HepG2 (cell line): ENCODE measurements at regions not wholly inside any gene's neighbourhood (a gene's known extent, or its start where the extent isn't known, plus 50 kb on each side); places are given as distances from the start of the nearest gene placed in this dataset.

ENCODE experiments used
- ATAC-seq: fragments of 200-7000 bp; cut with Tn5 transposase; 3 replicates; pipeline ENCODE4 v1.9.1; 2020; ENCODE audit warnings: mild to moderate bottlenecking, moderate library complexity
- BruUV-seq: library from RNA; stranded (reverse); fragments of 400-500 nt; replicated peaks from 2 replicates; lab custom pipeline; 2021; lab: Mats Ljungman, UMichigan
- CTCF ChIA-PET: fragments of 300-600 bp; formaldehyde crosslinking; extraction: SDS; loops from one replicate; lab custom pipeline; 2021; ENCODE audit warnings: low total read pairs, inconsistent platforms, low intra/inter-chr PET ratio; lab: Yijun Ruan, JAX
- POLR2A ChIA-PET: fragments of 350-600 bp; sonication (Branson Sonifier 250); formaldehyde crosslinking; loops from one replicate; lab custom pipeline; 2020; ENCODE audit warnings: antibody characterized with exemption, inconsistent platforms; lab: Yijun Ruan, JAX
- DNase-seq: peaks from one replicate; pipeline ENCODE4 v3.0.0-alpha.2; 2015; ENCODE audit warnings: low spot score
- FAIRE-seq: peaks from 3 replicates; lab custom pipeline; 2011; peaks lifted over from hg19 to GRCh38; lab: Jason Lieb, UNC
- H2AFZ ChIP-seq: one replicate; pipeline ENCODE4 v1.6.1; 2011; ENCODE audit warnings: low read length, inconsistent platforms
- H3K27ac ChIP-seq: fragments of 300-600 bp; 3 replicates; pipeline ENCODE4 v1.8.0; 2011; ENCODE audit warnings: mixed run types, mild to moderate bottlenecking, mixed read lengths, low read length, inconsistent platforms; ENCODE audit not compliant: insufficient read depth; ENCODE audit errors: extremely low read length
- H3K27me3 ChIP-seq, 2 experiments: fragments of 200-600 bp in 1 of 2; 2 replicates in 1 of 2; 3 replicates in 1 of 2; pipeline versions ENCODE4 v1.6.0 to v1.8.0; 2011; ENCODE audit warnings: low read length in 2 of 2, mild to moderate bottlenecking in 2 of 2, moderate library complexity in 2 of 2, inconsistent platforms in 1 of 2; ENCODE audit not compliant: insufficient read depth in 2 of 2, control insufficient read depth in 1 of 2
- H3K36me3 ChIP-seq, 2 experiments: fragments of 200-600 bp in 1 of 2; replicated peaks in 1 of 2; 2 replicates in 1 of 2; 3 replicates in 1 of 2; pipeline versions ENCODE4 v1.5.1 to v1.8.0; 2011; ENCODE audit warnings: low read length in 2 of 2, inconsistent platforms in 1 of 2; ENCODE audit not compliant: insufficient read depth in 2 of 2, control insufficient read depth in 1 of 2
- H3K4me1 ChIP-seq: 2 replicates; pipeline ENCODE4 v1.5.1; 2012; ENCODE audit warnings: low read length, inconsistent platforms; ENCODE audit not compliant: insufficient read depth
- H3K4me2 ChIP-seq: 2 replicates; pipeline ENCODE4 v1.6.0; 2011; ENCODE audit warnings: low read depth, low read length, inconsistent platforms
- H3K4me3 ChIP-seq, 3 experiments: fragments of 200-600 bp in 1 of 3; sonication (generic), shearing (Covaris generic) in 1 of 3; replicated peaks in 1 of 3; 2 replicates each; pipeline ENCODE4 v1.5.1; 2011 to 2016; ENCODE audit warnings: low read length in 3 of 3, inconsistent platforms in 2 of 3, low read depth in 2 of 3, mild to moderate bottlenecking in 2 of 3, control low read depth in 1 of 3, mixed read lengths in 1 of 3; ENCODE audit not compliant: insufficient read depth in 1 of 3
- H3K79me2 ChIP-seq: one replicate; pipeline ENCODE4 v1.6.1; 2011; ENCODE audit warnings: low read length, inconsistent platforms; ENCODE audit not compliant: insufficient read depth
- H3K9ac ChIP-seq: 2 replicates; pipeline ENCODE4 v1.6.0; 2011; ENCODE audit warnings: mild to moderate bottlenecking, low read depth, low read length, inconsistent platforms; ENCODE audit not compliant: insufficient read depth
- H3K9me3 ChIP-seq: 2 replicates; pipeline ENCODE4 v1.5.1; 2012; ENCODE audit warnings: mild to moderate bottlenecking, low read length
- H4K20me1 ChIP-seq: 2 replicates; pipeline ENCODE4 v1.6.0; 2011; ENCODE audit warnings: inconsistent platforms, mild to moderate bottlenecking, low read length, moderate library complexity; ENCODE audit not compliant: insufficient read depth
- DNMT1 ChIP-seq: sonication (generic); formaldehyde crosslinking; IDR thresholded peaks from 2 replicates; pipeline ENCODE4 v1.5.1; 2020; ENCODE audit warnings: mild to moderate bottlenecking, missing genetic modification reagents
- FOXP1 ChIP-seq, 2 experiments: fragments of 450-650 bp in 1 of 2; IDR thresholded peaks; 2 replicates each; pipeline ENCODE4 v1.6.1; 2017 to 2018; ENCODE audit warnings: antibody characterized with exemption in 1 of 2
- PHF21A ChIP-seq: sonication (generic); formaldehyde crosslinking; IDR thresholded peaks from 2 replicates; pipeline ENCODE4 v1.5.0; 2020; ENCODE audit warnings: mild to moderate bottlenecking, missing genetic modification reagents
- SIN3A ChIP-seq: IDR thresholded peaks from 2 replicates; pipeline ENCODE4 v1.6.1; 2011; ENCODE audit warnings: low read depth, mild to moderate bottlenecking, control low read depth, low read length, borderline replicate concordance
- TBL1XR1 ChIP-seq: fragments of 150-350 bp; IDR thresholded peaks from 2 replicates; pipeline ENCODE4 v1.6.1; 2014; ENCODE audit warnings: borderline replicate concordance, low read length; ENCODE audit not compliant: partially characterized antibody
- ZNF275 ChIP-seq: sonication (generic); formaldehyde crosslinking; IDR thresholded peaks from 2 replicates; pipeline ENCODE4 v1.8.0; 2022; ENCODE audit warnings: missing genetic modification reagents, mild to moderate bottlenecking, inconsistent platforms, borderline replicate concordance
- WGBS: methylation state at CpG from one replicate; pipeline ENCODE4 v1.1.6; 2017; ENCODE audit warnings: low lambda C conversion rate; 5-methylcytosine and 5-hydroxymethylcytosine counted together
- in situ Hi-C: cut with HindIII; loops from 2 replicates; pipeline ENCODE4 v1.10.0; 2017; ENCODE audit warnings: low pct_unique_long_range_greater_than_20kb; ENCODE audit not compliant: extremely low pct_ligation_motif_present
- intact Hi-C: fragments of 100-400 bp; cut with micrococcal nuclease; formaldehyde crosslinking; loops from one replicate; pipeline ENCODE4 v1.10.0; 2022; ENCODE audit not compliant: unreplicated experiment
- TF ChIP-seq, protein P1 (sequence below): sonication (generic); formaldehyde crosslinking; IDR thresholded peaks from 2 replicates; pipeline ENCODE4 v1.9.0; 2021; ENCODE audit warnings: missing genetic modification reagents, borderline replicate concordance
- TF ChIP-seq, protein P2 (sequence below): IDR thresholded peaks from 2 replicates; pipeline ENCODE4 v1.6.1; 2016; ENCODE audit warnings: missing genetic modification reagents, missing compliant biosample characterization
- TF ChIP-seq, protein P3 (sequence below): sonication (generic); formaldehyde crosslinking; IDR thresholded peaks from 2 replicates; pipeline ENCODE4 v1.5.0; 2020; ENCODE audit warnings: missing genetic modification reagents, mild to moderate bottlenecking, borderline replicate concordance

DNA sequence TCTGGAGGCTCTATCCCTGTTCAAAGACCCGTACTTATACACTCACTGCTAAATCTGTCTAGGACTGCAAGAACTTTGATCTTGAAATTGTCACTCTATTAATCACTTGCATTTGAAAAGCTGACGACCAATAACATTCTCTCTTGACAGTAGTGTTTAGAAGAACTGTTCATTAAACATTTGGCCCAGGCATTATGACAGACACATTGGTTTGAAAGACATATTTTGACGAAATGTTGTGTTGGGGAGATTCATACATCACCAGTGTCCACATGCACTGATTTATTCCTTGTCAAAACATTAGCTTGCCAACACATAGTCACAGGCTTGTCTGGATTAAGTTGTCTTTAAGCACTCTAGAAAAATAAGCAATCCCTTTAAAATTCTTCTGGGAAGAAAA lies 951.3 kb downstream of the ADGRL2 start (continued):
- TF ChIP-seq, protein P1, sequence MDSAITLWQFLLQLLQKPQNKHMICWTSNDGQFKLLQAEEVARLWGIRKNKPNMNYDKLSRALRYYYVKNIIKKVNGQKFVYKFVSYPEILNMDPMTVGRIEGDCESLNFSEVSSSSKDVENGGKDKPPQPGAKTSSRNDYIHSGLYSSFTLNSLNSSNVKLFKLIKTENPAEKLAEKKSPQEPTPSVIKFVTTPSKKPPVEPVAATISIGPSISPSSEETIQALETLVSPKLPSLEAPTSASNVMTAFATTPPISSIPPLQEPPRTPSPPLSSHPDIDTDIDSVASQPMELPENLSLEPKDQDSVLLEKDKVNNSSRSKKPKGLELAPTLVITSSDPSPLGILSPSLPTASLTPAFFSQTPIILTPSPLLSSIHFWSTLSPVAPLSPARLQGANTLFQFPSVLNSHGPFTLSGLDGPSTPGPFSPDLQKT = no peak
- TF ChIP-seq FOXP1 (IDR thresholded peaks at IDR 0.05) (no peak), FOXP1 (CRISPR knock-in tag; IDR thresholded peaks at IDR 0.05) (no peak), DNMT1 (CRISPR knock-in tag) (no peak), PHF21A (CRISPR knock-in tag) (no peak)
- TF ChIP-seq, protein P2, sequence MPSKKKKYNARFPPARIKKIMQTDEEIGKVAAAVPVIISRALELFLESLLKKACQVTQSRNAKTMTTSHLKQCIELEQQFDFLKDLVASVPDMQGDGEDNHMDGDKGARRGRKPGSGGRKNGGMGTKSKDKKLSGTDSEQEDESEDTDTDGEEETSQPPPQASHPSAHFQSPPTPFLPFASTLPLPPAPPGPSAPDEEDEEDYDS = no peak

- H2AFZ ChIP-seq = no peak overlapping the region
- DNase-seq = no peak
- FAIRE-seq = no peak
- peaks cover 73% of the 10 kb centered on the region for H3K9me3 ChIP-seq
- H3K4me1 ChIP-seq = no peaks in the 10 kb centered on the region
- TF ChIP-seq SIN3A (no peak), ZNF275 (no peak), TBL1XR1 (no peak)
- TF ChIP-seq, protein P3, sequence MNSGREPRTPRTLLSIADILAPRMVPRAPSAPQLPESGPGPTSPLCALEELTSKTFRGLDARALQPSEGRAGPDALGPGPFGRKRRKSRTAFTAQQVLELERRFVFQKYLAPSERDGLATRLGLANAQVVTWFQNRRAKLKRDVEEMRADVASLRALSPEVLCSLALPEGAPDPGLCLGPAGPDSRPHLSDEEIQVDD (CRISPR knock-in tag) = no peak
- no peaks in the 10 kb centered on the region; a peak in 1 of 5 replicates for H3K27me3 ChIP-seq
- BruUV-seq = no TSS peak
- WGBS = 8% methylated on average over 4 of the region's 4 CpGs
- ATAC-seq = no peak
- ChIA-PET CTCF (no interaction called here), POLR2A (no interaction called here)
- H4K20me1 ChIP-seq = no peaks in the 10 kb centered on the region
- H3K9ac ChIP-seq = no peak overlapping the region
- in situ Hi-C loops (no loop called here), intact Hi-C loops (no loop called here)
- H3K79me2 ChIP-seq = no peaks in the 10 kb centered on the region
- no peak overlapping the region for H3K27ac ChIP-seq
- no peaks in the 10 kb centered on the region for H3K36me3 ChIP-seq
- no peak overlapping the region for H3K4me3 ChIP-seq
- no peak overlapping the region for H3K4me2 ChIP-seq
Observed at GRCh38 chr1:82733645-82734044, 932.9 kb downstream of the ADGRL2 start.
